Esophagus muscularis mucosa (tissue), 4 donors: ENCODE measurements at regions not wholly inside any gene's neighbourhood (a gene's known extent, or its start where the extent isn't known, plus 50 kb on each side); places are given as distances from the start of the nearest gene placed in this dataset.

Experiments
- DNase-seq: peaks from one replicate; pipeline ENCODE4 v3.0.0-alpha.2; 2017; ENCODE audit errors: extremely low spot score
- H3K27ac ChIP-seq, 4 donors: fragments of 200-600 bp; sonication (generic); replicated peaks in 1 of 4; 1 replicate in 3 of 4; 2 replicates in 1 of 4; pipeline ENCODE4 v1.5.1; 2016 to 2019; ENCODE audit warnings: mild to moderate bottlenecking in 1 of 4
- H3K27me3 ChIP-seq, 4 donors: fragments of 200-600 bp; sonication (generic); one replicate each; pipeline versions ENCODE4 v1.5.1 to v1.6.0; 2016 to 2019
- H3K36me3 ChIP-seq, 4 donors: fragments of 200-600 bp; sonication (generic); one replicate each; pipeline ENCODE4 v1.5.1; 2016 to 2019
- H3K4me1 ChIP-seq, 4 donors: fragments of 200-600 bp; sonication (generic); one replicate each; pipeline ENCODE4 v1.5.1; 2016 to 2019
- H3K4me3 ChIP-seq, 4 donors: fragments of 200-600 bp; sonication (generic); 1 replicate in 2 of 4; 2 replicates in 2 of 4; pipeline ENCODE4 v1.5.1; 2016 to 2019; ENCODE audit warnings: mild to moderate bottlenecking in 4 of 4, moderate library complexity in 1 of 4
- H3K9me3 ChIP-seq, 4 donors: fragments of 200-600 bp; sonication (generic); 1 replicate in 3 of 4; 2 replicates in 1 of 4; pipeline ENCODE4 v1.5.1; 2016 to 2019
- CTCF ChIP-seq, 3 experiments: fragments of 200-600 bp in 2 of 3; fragments of 450-650 bp in 1 of 3; sonication (generic) in 2 of 3; IDR thresholded peaks; one replicate each; pipeline ENCODE4 v1.5.1; 2017 to 2019; ENCODE audit warnings: antibody characterized with exemption in 3 of 3, mild to moderate bottlenecking in 2 of 3, moderate library complexity in 1 of 3
- EP300 ChIP-seq: sonication (generic); formaldehyde crosslinking; IDR thresholded peaks from one replicate; pipeline ENCODE4 v1.6.1; 2017; ENCODE audit warnings: antibody characterized with exemption
- POLR2A ChIP-seq: fragments of 450-650 bp; IDR thresholded peaks from one replicate; pipeline ENCODE4 v1.6.1; 2017; ENCODE audit warnings: antibody characterized with exemption, moderate library complexity, mild to moderate bottlenecking, low read depth
- POLR2AphosphoS5 ChIP-seq, 2 donors: sonication (generic); formaldehyde crosslinking; IDR thresholded peaks; one replicate each; pipeline ENCODE4 v1.6.1; 2017; ENCODE audit warnings: antibody characterized with exemption in 2 of 2
- WGBS: methylation state at CpG from one replicate; pipeline ENCODE4 v1.1.5; 2018; 5-methylcytosine and 5-hydroxymethylcytosine counted together
- intact Hi-C: fragments of 100-400 bp; cut with DNase I; formaldehyde crosslinking; loops from one replicate; pipeline ENCODE4 v1.15.1; 2023

GRCh38 chr12:66776974-66777373 is 98.1 kb upstream of the GRIP1 start:
- Histone ChIP-seq H3K4me1 (no peaks in the 10 kb centered on the region), H3K36me3 (no peaks in the 10 kb centered on the region), H3K9me3 (no peaks in the 10 kb centered on the region), H3K27ac (no peak overlapping the region), H3K27me3 (no peaks in the 10 kb centered on the region), H3K4me3 (no peak overlapping the region)
- intact Hi-C loops: no loop called here
- WGBS: 56% methylated on average over 2 of the region's 2 CpGs
- TF ChIP-seq EP300 (no peak), POLR2A (no peak), POLR2AphosphoS5 (IDR thresholded peaks at IDR 0.05) (no peak), CTCF (IDR thresholded peaks at IDR 0.05) (no peak)
- no peak for DNase-seq

- intact Hi-C loops: no loop called here
- H3K4me1 ChIP-seq: no peaks in the 10 kb centered on the region
Measured at GRCh38 chr12:66779466-66779865, 100.6 kb upstream of the GRIP1 start.

GRCh38 chr12:66786531-66787308 is 107.8 kb upstream of the GRIP1 start:
- Histone ChIP-seq H3K36me3 (no peaks in the 10 kb centered on the region), H3K4me3 (no peak overlapping the region), H3K4me1 (no peaks in the 10 kb centered on the region), H3K9me3 (no peaks in the 10 kb centered on the region), H3K27ac (no peak overlapping the region), H3K27me3 (no peaks in the 10 kb centered on the region)
- TF ChIP-seq POLR2AphosphoS5 (IDR thresholded peaks at IDR 0.05) (no peak), CTCF (IDR thresholded peaks at IDR 0.05) (no peak), POLR2A (no peak), EP300 (no peak)
- DNase-seq: no peak
- intact Hi-C loops: no loop called here
- 70% methylated on average over 4 of the region's 4 CpGs for WGBS

More at GRCh38 chr12:66779466-66779865, 100.6 kb upstream of the GRIP1 start:
- H3K9me3 ChIP-seq: no peaks in the 10 kb centered on the region
- DNase-seq: no peak
- H3K27me3 ChIP-seq: no peaks in the 10 kb centered on the region
- no peak overlapping the region for H3K4me3 ChIP-seq
- TF ChIP-seq POLR2A (no peak), CTCF (IDR thresholded peaks at IDR 0.05) (no peak), POLR2AphosphoS5 (IDR thresholded peaks at IDR 0.05) (no peak), EP300 (no peak)
- WGBS: 85% methylated on average over 3 of the region's 3 CpGs
- no peak overlapping the region for H3K27ac ChIP-seq
- no peaks in the 10 kb centered on the region for H3K36me3 ChIP-seq

- Histone ChIP-seq H3K27ac (no peak overlapping the region), H3K36me3 (no peaks in the 10 kb centered on the region), H3K27me3 (no peaks in the 10 kb centered on the region), H3K4me3 (no peak overlapping the region), H3K9me3 (no peaks in the 10 kb centered on the region), H3K4me1 (no peaks in the 10 kb centered on the region)
- intact Hi-C loops: no loop called here
- TF ChIP-seq EP300 (no peak), POLR2A (no peak)
- no peak for DNase-seq
- WGBS: 52% methylated on average over 2 of the region's 2 CpGs
Measured at GRCh38 chr12:66799551-66799950, 120.7 kb upstream of the GRIP1 start.

GRCh38 chr12:66800046-66800445 is 121.2 kb upstream of the GRIP1 start:
- no peaks in the 10 kb centered on the region for H3K36me3 ChIP-seq
- no peak overlapping the region for H3K4me3 ChIP-seq
- no peaks in the 10 kb centered on the region for H3K9me3 ChIP-seq
- DNase-seq: no peak
- no peaks in the 10 kb centered on the region for H3K4me1 ChIP-seq
- 100% methylated on average over 1 of the region's 1 CpG for WGBS
- no peak overlapping the region for H3K27ac ChIP-seq
- H3K27me3 ChIP-seq: no peaks in the 10 kb centered on the region
- no peak for TF ChIP-seq EP300
- no peak for TF ChIP-seq POLR2AphosphoS5 (IDR thresholded peaks at IDR 0.05)
- no peak for TF ChIP-seq CTCF (IDR thresholded peaks at IDR 0.05)
- no peak for TF ChIP-seq POLR2A
- intact Hi-C loops: no loop called here
